PFSK-1 (cell line): ENCODE measurements at regions not wholly inside any gene's neighbourhood (a gene's known extent, or its start where the extent isn't known, plus 50 kb on each side); places are given as distances from the start of the nearest gene placed in this dataset.

Experiments used
- POLR2AphosphoS5 ChIP-seq: IDR thresholded peaks from 2 replicates; pipeline ENCODE4 v1.6.1; 2012; ENCODE audit warnings: low read depth, mild to moderate bottlenecking, control low read depth, low read length, moderate library complexity
- SIN3A ChIP-seq: IDR thresholded peaks from 2 replicates; pipeline ENCODE4 v1.6.1; 2012; ENCODE audit warnings: mild to moderate bottlenecking, low read length, moderate library complexity, borderline replicate concordance; ENCODE audit not compliant: insufficient read depth
- TF ChIP-seq, protein P1 (sequence below), 2 experiments: IDR thresholded peaks; 2 replicates each; pipeline versions ENCODE4 v1.6.1 to v1.8.0; 2011 to 2012; ENCODE audit warnings: low read depth in 2 of 2, low read length in 2 of 2, control low read depth in 1 of 2, inconsistent platforms in 1 of 2, mild to moderate bottlenecking in 1 of 2, moderate library complexity in 1 of 2; ENCODE audit not compliant: insufficient read depth in 1 of 2

DNA sequence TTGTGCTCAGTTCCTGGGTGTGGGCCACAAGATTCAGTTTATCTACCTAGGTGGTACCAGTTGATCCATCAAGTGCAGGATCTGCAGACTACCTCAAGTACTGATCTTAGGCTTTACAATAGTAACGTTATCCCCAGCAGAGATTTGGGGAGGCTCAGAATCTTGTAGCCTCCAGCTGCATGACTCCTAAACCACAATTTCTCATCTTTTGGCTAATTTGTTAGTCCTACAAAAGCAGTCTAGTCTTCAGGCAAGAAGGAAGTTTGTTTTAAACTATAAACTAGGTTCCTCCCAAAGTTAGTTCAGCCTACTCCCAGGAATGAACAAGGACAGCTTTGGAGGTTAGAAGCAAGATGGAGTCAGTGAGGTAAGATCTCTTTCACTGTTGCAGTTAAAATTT is 213.5 kb upstream of the PIEZO2 start:
- no peak for TF ChIP-seq SIN3A
- no peak for TF ChIP-seq POLR2AphosphoS5
- TF ChIP-seq, protein P1, sequence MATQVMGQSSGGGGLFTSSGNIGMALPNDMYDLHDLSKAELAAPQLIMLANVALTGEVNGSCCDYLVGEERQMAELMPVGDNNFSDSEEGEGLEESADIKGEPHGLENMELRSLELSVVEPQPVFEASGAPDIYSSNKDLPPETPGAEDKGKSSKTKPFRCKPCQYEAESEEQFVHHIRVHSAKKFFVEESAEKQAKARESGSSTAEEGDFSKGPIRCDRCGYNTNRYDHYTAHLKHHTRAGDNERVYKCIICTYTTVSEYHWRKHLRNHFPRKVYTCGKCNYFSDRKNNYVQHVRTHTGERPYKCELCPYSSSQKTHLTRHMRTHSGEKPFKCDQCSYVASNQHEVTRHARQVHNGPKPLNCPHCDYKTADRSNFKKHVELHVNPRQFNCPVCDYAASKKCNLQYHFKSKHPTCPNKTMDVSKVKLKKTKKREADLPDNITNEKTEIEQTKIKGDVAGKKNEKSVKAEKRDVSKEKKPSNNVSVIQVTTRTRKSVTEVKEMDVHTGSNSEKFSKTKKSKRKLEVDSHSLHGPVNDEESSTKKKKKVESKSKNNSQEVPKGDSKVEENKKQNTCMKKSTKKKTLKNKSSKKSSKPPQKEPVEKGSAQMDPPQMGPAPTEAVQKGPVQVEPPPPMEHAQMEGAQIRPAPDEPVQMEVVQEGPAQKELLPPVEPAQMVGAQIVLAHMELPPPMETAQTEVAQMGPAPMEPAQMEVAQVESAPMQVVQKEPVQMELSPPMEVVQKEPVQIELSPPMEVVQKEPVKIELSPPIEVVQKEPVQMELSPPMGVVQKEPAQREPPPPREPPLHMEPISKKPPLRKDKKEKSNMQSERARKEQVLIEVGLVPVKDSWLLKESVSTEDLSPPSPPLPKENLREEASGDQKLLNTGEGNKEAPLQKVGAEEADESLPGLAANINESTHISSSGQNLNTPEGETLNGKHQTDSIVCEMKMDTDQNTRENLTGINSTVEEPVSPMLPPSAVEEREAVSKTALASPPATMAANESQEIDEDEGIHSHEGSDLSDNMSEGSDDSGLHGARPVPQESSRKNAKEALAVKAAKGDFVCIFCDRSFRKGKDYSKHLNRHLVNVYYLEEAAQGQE (IDR thresholded peaks at IDR 0.05; ENCODE audit: insufficient read depth in 1 of 2, low read depth in 2 of 2, low read length in 2 of 2): no peak
